ENCODE measurements at regions not wholly inside any gene's neighbourhood (a gene's known extent, or its start where the extent isn't known, plus 50 kb on each side); places are given as distances from the start of the nearest gene placed in this dataset.

DNA sequence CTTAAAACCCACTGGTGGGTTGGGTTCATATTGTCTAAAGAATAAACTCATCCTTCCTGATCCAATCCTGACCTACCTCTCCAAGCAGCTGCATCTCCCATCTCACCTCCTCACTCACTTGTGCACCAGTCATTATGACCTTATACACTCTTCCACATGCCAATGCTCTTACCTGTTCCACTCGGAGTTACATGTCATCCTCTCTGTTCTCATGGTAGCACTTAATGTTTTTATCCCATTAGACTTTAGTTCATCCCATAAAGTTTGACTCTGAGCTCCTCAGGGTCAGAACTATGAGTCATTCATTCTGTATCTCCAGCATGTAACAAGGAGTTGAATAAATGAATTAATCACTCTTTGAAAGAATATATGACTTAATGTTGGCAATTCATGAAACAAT is 330.2 kb downstream of the KLF12 start:
- TF ChIP-seq CTCF (IDR thresholded peaks at IDR 0.05): no peak
- Histone ChIP-seq H3K4me1 (no peaks in the 10 kb centered on the region), H3K4me2 (ENCODE audit: low read length) (no peak overlapping the region), H3K27me3 (ENCODE audit: control insufficient read depth, insufficient read depth, low read length) (no peaks in the 10 kb centered on the region), H3K4me3 (ENCODE audit: low read depth, low read length) (no peak overlapping the region), H3K9me3 (ENCODE audit: control insufficient read depth, low read length) (no peaks in the 10 kb centered on the region), H3K27ac (no peak overlapping the region), H3K36me3 (ENCODE audit: control insufficient read depth, insufficient read depth, low read length) (no peaks in the 10 kb centered on the region), H2AFZ (no peak overlapping the region), H3K79me2 (no peaks in the 10 kb centered on the region), H3K9ac (no peak overlapping the region)

DNA sequence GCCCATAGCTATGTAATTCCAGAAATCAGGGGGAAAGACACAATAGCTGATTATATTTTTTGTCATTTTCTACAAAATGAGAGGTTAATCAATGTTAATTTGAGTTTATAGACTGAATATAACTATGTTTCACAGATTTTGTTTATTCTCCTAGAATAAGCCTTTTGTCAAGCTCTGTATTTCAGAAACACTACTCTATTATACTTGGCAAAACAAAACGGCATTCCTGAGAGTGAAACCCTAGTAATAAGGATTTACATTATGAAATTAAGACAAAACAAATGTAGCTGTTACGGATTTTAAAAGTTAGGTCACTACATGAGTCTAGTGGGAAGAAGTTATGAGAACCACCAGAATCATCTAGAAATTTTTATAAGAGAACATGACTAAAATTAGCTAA is 334.2 kb downstream of the KLF12 start:
- no peak overlapping the region for H3K27ac ChIP-seq
- no peak overlapping the region for H3K4me2 ChIP-seq (ENCODE audit: low read length)
- no peaks in the 10 kb centered on the region for H3K4me1 ChIP-seq
- H3K27me3 ChIP-seq (ENCODE audit: control insufficient read depth, insufficient read depth, low read length): no peaks in the 10 kb centered on the region
- H3K79me2 ChIP-seq: no peaks in the 10 kb centered on the region
- no peak overlapping the region for H3K4me3 ChIP-seq (ENCODE audit: low read depth, low read length)
- H3K9ac ChIP-seq: no peak overlapping the region
- H3K9me3 ChIP-seq (ENCODE audit: control insufficient read depth, low read length): no peaks in the 10 kb centered on the region
- H3K36me3 ChIP-seq (ENCODE audit: control insufficient read depth, insufficient read depth, low read length): no peaks in the 10 kb centered on the region
- no peak overlapping the region for H2AFZ ChIP-seq
- no peak for TF ChIP-seq CTCF (IDR thresholded peaks at IDR 0.05)

- H3K4me2 ChIP-seq (ENCODE audit: low read length): no peak overlapping the region
- no peak for TF ChIP-seq CTCF (IDR thresholded peaks at IDR 0.05)
- H3K9me3 ChIP-seq (ENCODE audit: control insufficient read depth, low read length): no peaks in the 10 kb centered on the region
- no peaks in the 10 kb centered on the region for H3K27me3 ChIP-seq (ENCODE audit: control insufficient read depth, insufficient read depth, low read length)
- no peaks in the 10 kb centered on the region for H3K4me1 ChIP-seq
- H3K9ac ChIP-seq: no peak overlapping the region
- H3K36me3 ChIP-seq (ENCODE audit: control insufficient read depth, insufficient read depth, low read length): no peaks in the 10 kb centered on the region
- H2AFZ ChIP-seq: no peak overlapping the region
- H3K79me2 ChIP-seq: no peaks in the 10 kb centered on the region
- no peak overlapping the region for H3K4me3 ChIP-seq (ENCODE audit: low read depth, low read length)
- H3K27ac ChIP-seq: no peak overlapping the region
Measured at GRCh38 chr13:73794755-73795154, 339.4 kb downstream of the KLF12 start.

DNA sequence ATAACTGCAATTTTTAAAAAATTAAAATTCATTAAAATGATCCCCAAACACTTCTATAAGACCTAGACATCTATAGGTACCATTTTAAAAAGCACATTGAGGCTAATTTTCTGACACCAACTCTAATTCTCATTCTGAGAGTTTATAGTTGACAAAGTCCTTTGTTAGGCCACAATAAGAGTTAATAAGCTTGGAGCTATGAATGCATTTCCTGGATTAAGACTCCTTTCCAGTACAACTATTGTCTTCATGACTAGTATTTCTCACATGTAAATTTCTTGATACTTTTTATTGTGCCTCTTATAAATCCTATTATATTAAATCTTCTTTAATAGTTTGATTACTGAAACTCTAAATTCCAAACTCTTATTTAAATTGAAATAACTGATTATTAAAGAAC is 340.8 kb downstream of the KLF12 start:
- Histone ChIP-seq H3K9me3 (ENCODE audit: control insufficient read depth, low read length) (no peaks in the 10 kb centered on the region), H3K79me2 (no peaks in the 10 kb centered on the region), H3K27ac (no peak overlapping the region), H3K9ac (no peak overlapping the region), H3K4me2 (ENCODE audit: low read length) (no peak overlapping the region), H3K36me3 (ENCODE audit: control insufficient read depth, insufficient read depth, low read length) (no peaks in the 10 kb centered on the region), H3K4me3 (ENCODE audit: low read depth, low read length) (no peak overlapping the region), H3K27me3 (ENCODE audit: control insufficient read depth, insufficient read depth, low read length) (no peaks in the 10 kb centered on the region), H2AFZ (no peak overlapping the region), H3K4me1 (no peaks in the 10 kb centered on the region)
- no peak for TF ChIP-seq CTCF (IDR thresholded peaks at IDR 0.05)

GRCh38 chr13:73792796-73793195 is 341.4 kb downstream of the KLF12 start:
- Histone ChIP-seq H3K4me1 (no peaks in the 10 kb centered on the region), H3K27ac (no peak overlapping the region), H3K27me3 (ENCODE audit: control insufficient read depth, insufficient read depth, low read length) (no peaks in the 10 kb centered on the region), H2AFZ (no peak overlapping the region), H3K9ac (no peak overlapping the region), H3K4me3 (ENCODE audit: low read depth, low read length) (no peak overlapping the region), H3K4me2 (ENCODE audit: low read length) (no peak overlapping the region), H3K9me3 (ENCODE audit: control insufficient read depth, low read length) (no peaks in the 10 kb centered on the region), H3K36me3 (ENCODE audit: control insufficient read depth, insufficient read depth, low read length) (no peaks in the 10 kb centered on the region), H3K79me2 (no peaks in the 10 kb centered on the region)
- no peak for TF ChIP-seq CTCF (IDR thresholded peaks at IDR 0.05)
